ENCODE measurements at regions not wholly inside any gene's neighbourhood (a gene's known extent, or its start where the extent isn't known, plus 50 kb on each side); places are given as distances from the start of the nearest gene placed in this dataset.

- POLR2A ChIA-PET, result no interaction called here
- Histone ChIP-seq H3K27me3 (ENCODE audit: control insufficient read depth, insufficient read depth, low read length) (no peaks in the 10 kb centered on the region), H3K36me3 (ENCODE audit: control insufficient read depth, insufficient read depth, low read length) (no peaks in the 10 kb centered on the region), H3K27ac (ENCODE audit: low read length) (no peak overlapping the region), H3K4me1 (ENCODE audit: control insufficient read depth, insufficient read depth, low read length) (no peaks in the 10 kb centered on the region), H3K4me3 (ENCODE audit: low read depth in 2 of 2, low read length in 2 of 2) (no peak overlapping the region), H3K9me3 (ENCODE audit: control insufficient read depth, insufficient read depth, low read depth, low read length) (no peaks in the 10 kb centered on the region)
- DNase-seq (ENCODE audit: low read depth, low spot score), result no peak
- in situ Hi-C loops (cut with HindIII; ENCODE audit: low pct_unique_long_range_greater_than_20kb, low sequenced_read_pairs) (no loop called here), intact Hi-C loops (cut with micrococcal nuclease; ENCODE audit: unreplicated experiment) (no loop called here)
- CTCF ChIA-PET, result no interaction called here
- no TSS peak for BruUV-seq (replicated peaks)
- ATAC-seq, result no peak
- no peak for TF ChIP-seq POLR2AphosphoS5 (IDR thresholded peaks at IDR 0.05; ENCODE audit: low read depth, low read length)
- no peak for TF ChIP-seq CTCF (IDR thresholded peaks at IDR 0.05)
- TF ChIP-seq REST (IDR thresholded peaks at IDR 0.05; ENCODE audit: insufficient read depth in 1 of 2, low read depth in 2 of 2, low read length in 1 of 2), result no peak
- TF ChIP-seq SIN3A (IDR thresholded peaks at IDR 0.05; ENCODE audit: borderline replicate concordance, insufficient read depth, low read depth, low read length), result no peak
- TF ChIP-seq TCF7L2 (IDR thresholded peaks at IDR 0.05; ENCODE audit: low read depth, low read length), result no peak
These were observed 1036.6 kb downstream of the NTRK3 start for GRCh38 chr15:87219650-87220615.

GRCh38 chr15:87215100-87215499 is 1041.4 kb downstream of the NTRK3 start:
- H3K36me3 ChIP-seq (ENCODE audit: control insufficient read depth, insufficient read depth, low read length), result no peaks in the 10 kb centered on the region
- ATAC-seq, result no peak
- ChIA-PET CTCF (no interaction called here), POLR2A (no interaction called here)
- DNase-seq (ENCODE audit: low read depth, low spot score), result no peak
- H3K27ac ChIP-seq (ENCODE audit: low read length), result no peak overlapping the region
- in situ Hi-C loops (cut with HindIII; ENCODE audit: low pct_unique_long_range_greater_than_20kb, low sequenced_read_pairs) (no loop called here), intact Hi-C loops (cut with micrococcal nuclease; ENCODE audit: unreplicated experiment) (no loop called here)
- no peak overlapping the region for H3K4me3 ChIP-seq (ENCODE audit: low read depth in 2 of 2, low read length in 2 of 2)
- TF ChIP-seq CTCF (IDR thresholded peaks at IDR 0.05) (no peak), TCF7L2 (IDR thresholded peaks at IDR 0.05; ENCODE audit: low read depth, low read length) (no peak), POLR2AphosphoS5 (IDR thresholded peaks at IDR 0.05; ENCODE audit: low read depth, low read length) (no peak), SIN3A (IDR thresholded peaks at IDR 0.05; ENCODE audit: borderline replicate concordance, insufficient read depth, low read depth, low read length) (no peak), REST (IDR thresholded peaks at IDR 0.05; ENCODE audit: insufficient read depth in 1 of 2, low read depth in 2 of 2, low read length in 1 of 2) (no peak)
- no TSS peak for BruUV-seq (replicated peaks)
- H3K9me3 ChIP-seq (ENCODE audit: control insufficient read depth, insufficient read depth, low read depth, low read length), result no peaks in the 10 kb centered on the region
- H3K4me1 ChIP-seq (ENCODE audit: control insufficient read depth, insufficient read depth, low read length), result no peaks in the 10 kb centered on the region
- H3K27me3 ChIP-seq (ENCODE audit: control insufficient read depth, insufficient read depth, low read length), result no peaks in the 10 kb centered on the region; the same call in 1 of the 2 replicates
